ENCODE measurements at regions not wholly inside any gene's neighbourhood (a gene's known extent, or its start where the extent isn't known, plus 50 kb on each side); places are given as distances from the start of the nearest gene placed in this dataset.

DNA sequence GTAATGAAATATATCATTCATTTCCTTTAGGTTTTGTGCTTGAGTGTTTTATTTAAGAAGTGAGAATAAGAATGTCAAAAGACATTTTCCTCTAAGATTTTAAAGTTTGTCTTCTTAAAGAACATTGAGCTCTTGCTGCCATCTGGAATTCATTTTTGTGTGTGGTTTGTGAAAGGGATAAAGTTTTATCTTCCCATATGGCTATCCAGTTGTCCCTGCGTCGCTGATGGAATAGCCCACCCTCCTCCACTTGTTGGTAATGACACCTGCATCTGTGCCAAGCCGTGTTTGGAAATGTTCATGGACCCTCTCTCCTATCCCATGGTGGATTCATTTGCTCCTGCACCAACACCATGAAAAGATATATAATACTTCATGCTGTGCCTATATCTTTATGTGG, 901.5 kb downstream of the BRD1 start:
- no peaks in the 10 kb centered on the region for H3K9me2 ChIP-seq (ENCODE audit: insufficient read depth)
- no peak overlapping the region for H3K9ac ChIP-seq (ENCODE audit: low read length)
- H3K4me3 ChIP-seq (replicated peaks in 1 of 2; ENCODE audit: low read depth in 1 of 2, low read length in 2 of 2): no peak overlapping the region
- H3K9me3 ChIP-seq (ENCODE audit: control insufficient read depth in 1 of 2, insufficient read depth in 1 of 2, low read depth in 1 of 2, low read length in 2 of 2): no peaks in the 10 kb centered on the region
- peaks cover 16% of the 10 kb centered on the region for H3K27me3 ChIP-seq (ENCODE audit: insufficient read depth, low read length)
- no peak overlapping the region for H3K4me2 ChIP-seq (ENCODE audit: low read length)
- H4K20me1 ChIP-seq (ENCODE audit: insufficient read depth): no peaks in the 10 kb centered on the region
- BruUV-seq (replicated peaks): no TSS peak
- CTCF ChIA-PET: no interaction called here
- no peak overlapping the region for H2AFZ ChIP-seq (ENCODE audit: low read depth, low read length, poor library complexity, severe bottlenecking)
- RAD21 ChIA-PET (ENCODE audit: low non-redundant PET in 1 of 2, low total read pairs in 2 of 2, uncharacterized antibody in 2 of 2, unreplicated experiment in 2 of 2): no interaction called here
- DNase-seq (ENCODE audit: low read depth, low spot score) (no peak), ATAC-seq (no peak)
- intact Hi-C loops (cut with micrococcal nuclease): no loop called here
- POLR2A ChIA-PET: no interaction called here
- TF ChIP-seq EZH2 (IDR thresholded peaks at IDR 0.05) (no peak), EGR1 (IDR thresholded peaks at IDR 0.05; ENCODE audit: low read depth) (no peak), RAD21 (IDR thresholded peaks at IDR 0.05; ENCODE audit: low read depth) (no peak), SIN3A (IDR thresholded peaks at IDR 0.05; ENCODE audit: low read depth) (no peak), SP1 (IDR thresholded peaks at IDR 0.05; ENCODE audit: low read depth) (no peak), ZNF274 (IDR thresholded peaks at IDR 0.05; ENCODE audit: low read depth, low read length) (no peak), POLR2A (IDR thresholded peaks at IDR 0.05; ENCODE audit: borderline replicate concordance, extremely low read depth, insufficient read depth, insufficient read length) (no peak), JUND (IDR thresholded peaks at IDR 0.05) (no peak), ELF1 (IDR thresholded peaks at IDR 0.05; ENCODE audit: borderline replicate concordance, low read depth) (no peak), CBX3 (IDR thresholded peaks at IDR 0.05; ENCODE audit: low read depth) (no peak), POLR2AphosphoS5 (IDR thresholded peaks at IDR 0.05; ENCODE audit: low read depth, low read length) (no peak), CEBPB (IDR thresholded peaks at IDR 0.05; ENCODE audit: low read depth) (no peak), EZH2phosphoT487 (IDR thresholded peaks at IDR 0.05; ENCODE audit: borderline replicate concordance) (no peak), YY1 (IDR thresholded peaks at IDR 0.05; ENCODE audit: extremely low read depth, insufficient replicate concordance, low read depth, low read length) (no peak), FOSL1 (IDR thresholded peaks at IDR 0.05; ENCODE audit: low read depth) (no peak), TCF7L2 (IDR thresholded peaks at IDR 0.05; ENCODE audit: borderline replicate concordance, extremely low read depth, insufficient read depth, insufficient read length) (no peak), SRF (IDR thresholded peaks at IDR 0.05; ENCODE audit: low read depth) (no peak)
- TF ChIP-seq, protein P1, sequence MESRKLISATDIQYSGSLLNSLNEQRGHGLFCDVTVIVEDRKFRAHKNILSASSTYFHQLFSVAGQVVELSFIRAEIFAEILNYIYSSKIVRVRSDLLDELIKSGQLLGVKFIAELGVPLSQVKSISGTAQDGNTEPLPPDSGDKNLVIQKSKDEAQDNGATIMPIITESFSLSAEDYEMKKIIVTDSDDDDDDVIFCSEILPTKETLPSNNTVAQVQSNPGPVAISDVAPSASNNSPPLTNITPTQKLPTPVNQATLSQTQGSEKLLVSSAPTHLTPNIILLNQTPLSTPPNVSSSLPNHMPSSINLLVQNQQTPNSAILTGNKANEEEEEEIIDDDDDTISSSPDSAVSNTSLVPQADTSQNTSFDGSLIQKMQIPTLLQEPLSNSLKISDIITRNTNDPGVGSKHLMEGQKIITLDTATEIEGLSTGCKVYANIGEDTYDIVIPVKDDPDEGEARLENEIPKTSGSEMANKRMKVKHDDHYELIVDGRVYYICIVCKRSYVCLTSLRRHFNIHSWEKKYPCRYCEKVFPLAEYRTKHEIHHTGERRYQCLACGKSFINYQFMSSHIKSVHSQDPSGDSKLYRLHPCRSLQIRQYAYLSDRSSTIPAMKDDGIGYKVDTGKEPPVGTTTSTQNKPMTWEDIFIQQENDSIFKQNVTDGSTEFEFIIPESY (IDR thresholded peaks at IDR 0.05; ENCODE audit: extremely low read depth, insufficient replicate concordance, low read length): no peak
- TF ChIP-seq, protein P2, sequence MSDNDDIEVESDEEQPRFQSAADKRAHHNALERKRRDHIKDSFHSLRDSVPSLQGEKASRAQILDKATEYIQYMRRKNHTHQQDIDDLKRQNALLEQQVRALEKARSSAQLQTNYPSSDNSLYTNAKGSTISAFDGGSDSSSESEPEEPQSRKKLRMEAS (IDR thresholded peaks at IDR 0.05): no peak
- peaks cover 0 to 3% of the 10 kb centered on the region in 2 experiments; a peak in 2 of 4 replicates for H3K4me1 ChIP-seq (ENCODE audit: control insufficient read depth in 1 of 2, insufficient read depth in 2 of 2, low read length in 2 of 2)
- no peaks in the 10 kb centered on the region for H3K36me3 ChIP-seq (ENCODE audit: control insufficient read depth in 1 of 2, insufficient read depth in 2 of 2, low read length in 2 of 2)
- H3K79me2 ChIP-seq (ENCODE audit: insufficient read depth, low read length): no peaks in the 10 kb centered on the region
- H3K27ac ChIP-seq (ENCODE audit: low read depth, low read length): no peak overlapping the region
